ENCODE measurements at regions not wholly inside any gene's neighbourhood (a gene's known extent, or its start where the extent isn't known, plus 50 kb on each side); places are given as distances from the start of the nearest gene placed in this dataset.

DNA sequence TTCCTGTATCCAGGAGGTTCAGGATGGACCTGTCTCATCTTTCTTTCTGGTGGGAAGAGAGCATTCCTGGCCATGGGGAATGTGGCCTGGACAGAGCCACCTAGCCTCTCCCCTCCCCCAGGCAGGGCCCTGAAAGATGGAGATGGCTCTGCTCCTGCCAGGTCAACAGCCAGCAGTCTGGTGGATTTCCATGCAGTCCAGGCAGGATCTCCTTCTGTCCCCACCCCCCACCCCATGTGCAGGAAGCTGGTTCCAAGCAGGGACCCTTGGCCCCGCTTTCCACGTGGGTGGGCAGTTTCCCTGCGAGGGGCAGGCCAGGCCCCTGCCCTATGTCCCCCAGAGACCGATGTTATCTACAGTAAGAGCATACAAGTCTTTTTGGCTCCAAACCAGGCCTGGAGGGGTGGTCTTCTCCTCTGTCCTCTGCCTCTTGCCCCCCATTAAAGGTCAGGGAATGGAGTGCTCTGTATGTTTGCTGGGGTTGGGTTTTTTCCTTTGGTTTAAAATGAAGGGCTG is 240.5 kb downstream of the SEC14L1 start:
- DNase-seq: no peak

DNA sequence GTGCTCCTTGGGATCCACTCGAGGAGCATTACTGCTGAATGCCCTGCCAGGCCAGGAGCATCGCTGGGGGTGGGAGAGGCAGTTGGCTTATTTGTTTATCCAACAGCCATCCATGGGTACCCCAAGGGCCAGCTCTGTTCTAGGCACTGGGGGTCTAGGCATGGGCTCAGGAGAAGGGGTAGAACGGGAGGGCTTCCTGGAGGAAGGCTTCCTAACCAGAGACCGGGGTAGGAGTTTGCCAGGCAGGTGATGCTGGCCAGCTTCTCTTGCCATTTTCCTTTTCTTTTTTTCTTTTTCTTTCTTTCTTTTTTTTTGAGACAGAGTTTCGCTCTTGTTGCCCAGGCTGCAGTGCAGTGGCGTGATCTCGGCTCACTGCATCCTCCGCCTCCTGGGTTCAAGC is 241.0 kb downstream of the SEC14L1 start:
- no peak for DNase-seq

DNA sequence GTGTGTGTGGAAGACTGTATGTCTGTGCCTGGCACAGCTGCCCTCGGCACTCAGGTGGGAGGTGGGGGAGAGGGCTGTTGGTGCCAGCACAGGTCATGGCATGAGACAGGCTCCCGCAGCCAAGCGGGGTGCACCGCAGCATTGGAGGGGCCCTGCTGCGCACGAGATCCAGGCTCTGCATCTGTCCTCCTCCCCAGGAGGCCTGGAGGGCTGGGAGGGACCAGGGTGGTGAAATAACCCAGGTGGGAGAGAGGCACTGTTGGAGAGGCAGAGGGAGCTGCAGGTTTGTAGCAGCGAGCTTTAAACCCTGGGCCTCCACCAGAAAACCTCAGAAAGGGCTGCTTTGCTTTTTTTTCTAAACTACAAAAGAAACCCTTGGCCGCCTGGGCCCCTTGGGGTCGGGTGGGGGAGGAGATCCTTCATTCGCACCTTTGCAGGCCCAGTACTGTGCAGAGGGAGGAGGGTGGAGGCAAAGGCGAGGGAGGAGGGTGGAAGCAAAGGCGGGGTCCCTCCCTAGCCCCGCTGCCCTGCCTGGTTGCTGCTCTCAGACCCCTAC is 241.7 kb downstream of the SEC14L1 start:
- DNase-seq: no peak

DNA sequence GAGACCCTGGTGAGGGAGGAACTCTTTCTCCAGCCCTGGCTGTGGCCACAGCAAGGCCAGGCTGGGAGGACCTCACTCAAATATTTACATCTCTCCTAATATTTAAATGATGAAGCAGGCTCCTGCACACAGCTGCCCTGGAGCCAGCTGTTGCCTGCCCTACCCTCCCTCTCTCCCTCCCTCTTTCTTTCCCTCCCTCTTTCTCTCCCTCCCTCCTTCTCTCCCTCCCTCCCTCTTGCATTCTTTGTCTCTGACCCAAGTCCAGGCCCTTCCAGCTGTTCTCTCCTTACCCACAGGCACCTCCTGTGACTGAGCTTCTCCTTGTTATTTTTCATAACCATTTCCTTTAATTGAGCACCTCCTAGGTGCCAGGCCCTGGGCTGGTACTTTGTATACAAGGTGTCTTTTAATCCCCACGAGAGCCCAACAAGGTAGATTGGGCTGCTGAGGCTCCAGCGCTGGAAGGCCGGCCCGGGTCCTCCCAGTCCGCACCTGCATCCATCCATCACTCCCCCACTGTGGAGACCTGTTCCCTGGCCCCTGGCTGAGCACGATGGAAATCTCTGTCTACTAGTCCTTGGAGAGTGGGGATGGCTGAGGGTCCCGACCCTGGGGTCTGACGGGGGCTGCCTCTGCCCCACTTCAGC is 242.3 kb downstream of the SEC14L1 start:
- no peak for DNase-seq

DNA sequence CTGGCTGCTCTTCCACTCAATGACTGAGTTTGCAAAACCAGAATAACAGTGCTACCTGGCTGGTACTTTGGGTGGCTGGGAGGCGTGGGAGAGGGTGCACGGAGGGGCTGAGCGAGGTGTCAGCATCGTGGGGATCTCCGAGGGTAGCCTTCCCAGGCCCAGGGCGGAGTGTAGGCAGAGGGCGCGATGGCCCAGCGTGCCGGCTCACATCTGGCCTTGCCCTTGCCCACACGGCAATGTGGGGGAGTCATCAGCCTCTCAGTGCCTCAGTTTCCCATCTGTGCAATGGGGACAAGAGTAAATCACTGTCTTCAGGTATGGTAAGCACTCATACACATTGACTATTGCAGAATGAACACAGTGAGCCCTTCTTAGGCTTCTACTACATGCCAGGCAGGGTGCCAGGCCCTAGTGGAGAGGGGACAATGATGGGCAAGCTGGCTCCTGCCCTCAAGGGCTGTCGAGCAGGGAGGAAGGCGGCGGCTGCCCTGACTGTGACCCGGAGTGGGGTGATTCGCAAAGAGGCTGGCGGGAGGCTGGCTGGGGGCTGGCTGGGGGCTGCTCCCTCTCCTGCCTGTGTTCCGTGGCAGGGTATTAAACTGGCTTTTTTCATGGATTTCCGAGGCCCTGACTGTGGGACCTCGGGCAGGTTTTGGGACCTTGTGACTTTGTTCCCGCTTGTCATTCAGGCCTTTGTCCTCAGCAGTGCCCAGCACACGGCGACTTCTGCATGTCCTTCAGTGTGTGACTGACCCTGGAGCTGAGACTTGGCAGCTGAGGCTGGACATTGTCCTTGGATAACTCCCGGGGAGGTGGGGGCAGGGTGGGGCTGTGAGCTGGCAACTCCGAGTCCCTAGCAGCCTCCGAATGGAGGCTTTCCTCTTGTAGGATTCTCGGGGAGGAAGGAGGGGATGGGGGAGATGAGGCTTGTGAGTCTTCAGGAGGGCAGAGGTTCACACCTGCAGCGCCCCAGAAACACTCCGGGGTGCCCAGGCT is 243.1 kb downstream of the SEC14L1 start:
- no peak for DNase-seq

DNA sequence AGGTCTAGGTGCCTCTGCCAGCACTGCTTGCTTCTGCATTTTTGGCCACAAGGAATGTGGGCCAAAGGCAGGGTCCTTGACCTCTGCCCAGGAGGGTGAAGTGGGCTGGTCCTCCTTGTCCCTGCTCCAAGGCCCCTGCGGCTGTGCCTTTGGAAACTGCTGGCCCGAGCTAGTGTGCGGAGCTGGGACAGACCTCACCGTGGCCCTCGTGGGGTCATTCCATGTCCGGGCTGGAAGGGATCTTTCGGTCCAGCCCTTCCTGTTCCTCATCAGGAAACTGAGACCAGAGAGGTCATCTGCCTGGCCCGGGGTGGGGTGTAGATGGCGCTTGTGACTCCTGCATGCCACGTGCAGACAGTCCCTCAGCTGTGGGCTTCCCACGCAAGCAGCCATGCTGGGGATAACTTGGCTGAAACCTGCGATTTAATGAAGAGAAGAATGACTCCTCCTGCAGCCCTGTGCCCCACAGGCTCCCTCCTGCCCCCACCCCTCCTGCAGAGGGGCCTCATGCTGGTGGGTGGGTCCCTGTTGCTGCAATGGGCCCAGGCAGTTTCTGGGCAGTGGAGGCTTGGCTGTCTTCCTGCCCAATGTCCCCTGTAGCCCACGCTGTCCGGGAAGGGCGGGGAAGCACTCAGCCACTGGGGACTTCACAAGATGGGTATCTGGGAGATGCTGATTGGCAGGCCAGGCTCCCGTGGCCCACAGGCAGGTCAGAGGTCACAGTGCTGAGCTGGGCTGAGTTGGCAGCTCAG is 245.2 kb downstream of the SEC14L1 start:
- peak; percentile 43 for DNase-seq

DNA sequence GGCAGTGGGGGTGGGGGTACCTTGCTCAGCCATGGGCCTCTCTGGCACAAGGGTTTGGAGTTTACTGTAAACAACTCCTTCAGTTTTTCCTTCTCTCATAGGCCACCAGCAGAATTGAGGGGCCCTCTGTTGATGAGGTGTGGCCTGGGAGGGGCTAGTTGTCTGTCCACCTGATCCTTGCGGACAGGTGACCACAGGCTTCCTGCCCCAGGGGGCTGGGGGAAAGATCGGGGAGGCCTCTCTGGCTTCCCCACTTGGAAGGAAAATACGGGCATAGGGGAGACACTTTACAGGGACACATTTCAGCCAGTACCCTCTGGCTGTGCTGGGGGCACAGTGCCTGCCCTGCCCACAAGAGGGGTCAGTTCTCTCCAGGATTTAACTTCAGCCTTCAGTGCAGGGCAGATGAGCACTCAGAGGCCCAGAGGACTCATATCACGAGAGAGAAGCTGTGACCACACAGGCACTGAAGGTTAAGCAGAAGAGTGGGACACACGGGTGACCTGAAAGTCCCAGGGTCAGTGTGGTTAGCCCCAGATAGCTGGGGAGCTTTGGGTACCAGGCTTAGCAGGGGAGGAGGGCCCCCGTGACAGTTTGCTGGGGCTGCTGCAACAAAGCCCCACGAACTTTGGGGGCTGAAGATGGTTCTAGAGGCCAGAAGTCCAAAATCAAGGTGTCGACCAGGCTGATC is 245.9 kb downstream of the SEC14L1 start:
- no peak for DNase-seq

DNA sequence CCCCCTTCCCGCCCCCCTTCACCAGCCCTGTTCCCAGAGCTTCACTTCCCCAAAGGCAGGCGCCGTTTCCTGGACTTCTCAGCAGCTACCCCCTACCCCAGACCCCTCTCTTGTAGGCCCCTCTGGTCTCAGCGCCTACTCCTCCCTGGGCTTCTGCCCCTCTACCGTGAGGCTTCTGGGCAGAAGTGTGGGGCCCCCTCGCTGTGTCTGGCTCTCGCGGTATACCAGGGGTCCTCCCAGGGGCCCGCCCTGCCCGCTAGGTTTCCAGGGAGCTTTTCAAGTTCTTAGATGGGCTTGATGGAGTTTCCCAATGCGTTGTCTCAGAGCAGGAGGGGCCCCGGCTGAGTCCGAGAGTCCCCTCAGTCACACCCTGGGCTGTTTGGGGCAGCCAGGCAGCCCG is 247.1 kb downstream of the SEC14L1 start:
- no peak for DNase-seq

DNA sequence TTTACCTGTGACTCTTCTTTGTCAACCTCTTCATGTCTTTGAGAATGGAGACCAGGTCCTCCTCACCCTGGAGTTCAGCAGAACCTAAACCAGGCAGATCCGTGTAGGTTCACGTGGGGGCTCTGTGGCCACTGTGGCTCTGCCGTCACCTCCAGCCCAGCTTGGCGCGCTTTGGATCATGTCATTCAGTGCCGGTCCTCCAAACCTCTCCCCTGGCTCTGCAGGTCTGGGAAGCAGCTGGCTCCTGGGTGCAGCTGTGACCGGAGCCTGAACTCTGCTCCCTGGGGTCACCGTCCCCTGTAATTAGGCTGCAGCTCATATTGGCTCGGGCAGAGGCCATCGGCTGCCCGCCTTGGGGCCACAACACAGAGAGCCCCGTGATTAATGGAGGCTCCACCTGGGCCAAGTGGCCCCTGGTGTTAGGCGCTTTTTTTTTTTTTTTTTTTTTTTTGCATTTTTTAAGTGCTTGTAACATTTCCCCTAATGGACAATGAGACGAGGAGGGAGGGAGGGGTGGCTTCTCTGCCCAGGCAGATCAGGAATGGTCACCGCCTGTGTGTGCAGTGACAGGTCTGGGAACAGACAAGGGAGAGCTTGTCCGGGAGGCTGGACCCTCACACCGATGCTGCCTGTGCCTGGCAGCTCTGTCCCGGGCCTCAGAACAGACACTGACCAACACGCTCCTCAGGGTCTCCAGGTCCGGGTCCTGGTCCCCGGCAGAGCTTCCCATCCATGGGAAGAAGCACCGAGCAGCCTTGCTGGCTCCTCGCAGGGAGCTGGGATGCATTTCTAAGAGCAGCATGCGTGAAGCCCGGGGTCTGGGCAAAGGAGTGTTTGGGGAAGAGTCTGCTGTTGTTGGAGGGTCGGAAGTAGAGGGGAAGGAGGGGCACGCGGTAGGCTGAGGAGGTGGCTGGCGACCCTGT is 247.9 kb downstream of the SEC14L1 start:
- no peak for DNase-seq

DNA sequence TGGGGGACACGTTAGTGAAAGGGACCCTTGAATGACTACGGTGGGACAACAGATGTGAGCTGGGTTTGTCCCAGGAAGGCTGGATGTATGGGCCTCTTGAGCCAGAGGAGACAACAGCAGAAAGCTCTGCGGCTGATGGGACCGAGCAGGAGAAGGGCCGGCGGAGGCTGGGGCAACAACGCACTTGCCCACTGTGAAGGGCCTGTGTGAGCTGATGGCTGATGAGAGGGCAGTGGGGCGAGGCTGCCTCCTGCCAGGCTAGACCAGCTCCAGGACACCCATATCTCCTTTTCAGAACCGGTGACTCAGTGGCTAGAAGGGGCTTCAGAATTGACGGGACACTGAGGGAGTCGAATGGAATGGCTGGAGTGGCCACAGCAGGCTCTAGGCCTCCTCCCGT is 250.1 kb downstream of the SEC14L1 start:
- DNase-seq: no peak

DNA sequence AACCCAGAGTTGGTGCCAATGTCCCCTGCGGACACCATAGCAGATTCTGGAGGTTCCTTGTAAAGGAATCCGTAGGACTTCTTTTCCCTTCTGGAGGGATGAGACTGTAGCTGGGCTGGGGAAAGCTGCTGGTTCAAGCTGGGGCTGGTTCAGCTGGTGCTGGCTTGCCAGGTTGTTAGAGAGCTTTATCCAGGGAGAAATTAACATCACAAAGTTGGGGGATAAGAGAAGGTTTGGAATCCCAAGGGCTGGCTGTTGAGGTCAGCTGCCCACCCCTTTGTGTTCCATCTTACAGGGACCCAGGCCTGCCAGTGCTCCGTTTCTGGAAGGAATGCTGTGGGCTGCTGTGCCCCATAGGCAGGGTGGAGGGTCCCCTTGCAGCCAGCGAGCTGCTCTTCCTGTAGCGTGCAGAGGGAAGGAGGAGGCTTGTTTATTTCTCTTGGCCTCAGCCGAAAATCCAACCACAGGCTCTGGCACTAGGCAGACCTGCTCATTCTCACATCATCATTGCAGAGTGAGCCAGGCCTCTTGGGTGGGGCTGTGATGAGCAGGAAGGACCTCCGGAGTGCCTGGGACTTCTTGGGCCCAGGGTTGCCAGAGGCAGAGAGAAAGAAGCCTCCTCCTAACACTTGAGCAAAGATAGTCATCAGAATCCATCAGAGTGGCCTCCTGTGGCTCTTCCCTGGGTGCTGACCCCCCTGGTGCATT is 251.1 kb downstream of the SEC14L1 start:
- peak; percentile 74 for DNase-seq

DNA sequence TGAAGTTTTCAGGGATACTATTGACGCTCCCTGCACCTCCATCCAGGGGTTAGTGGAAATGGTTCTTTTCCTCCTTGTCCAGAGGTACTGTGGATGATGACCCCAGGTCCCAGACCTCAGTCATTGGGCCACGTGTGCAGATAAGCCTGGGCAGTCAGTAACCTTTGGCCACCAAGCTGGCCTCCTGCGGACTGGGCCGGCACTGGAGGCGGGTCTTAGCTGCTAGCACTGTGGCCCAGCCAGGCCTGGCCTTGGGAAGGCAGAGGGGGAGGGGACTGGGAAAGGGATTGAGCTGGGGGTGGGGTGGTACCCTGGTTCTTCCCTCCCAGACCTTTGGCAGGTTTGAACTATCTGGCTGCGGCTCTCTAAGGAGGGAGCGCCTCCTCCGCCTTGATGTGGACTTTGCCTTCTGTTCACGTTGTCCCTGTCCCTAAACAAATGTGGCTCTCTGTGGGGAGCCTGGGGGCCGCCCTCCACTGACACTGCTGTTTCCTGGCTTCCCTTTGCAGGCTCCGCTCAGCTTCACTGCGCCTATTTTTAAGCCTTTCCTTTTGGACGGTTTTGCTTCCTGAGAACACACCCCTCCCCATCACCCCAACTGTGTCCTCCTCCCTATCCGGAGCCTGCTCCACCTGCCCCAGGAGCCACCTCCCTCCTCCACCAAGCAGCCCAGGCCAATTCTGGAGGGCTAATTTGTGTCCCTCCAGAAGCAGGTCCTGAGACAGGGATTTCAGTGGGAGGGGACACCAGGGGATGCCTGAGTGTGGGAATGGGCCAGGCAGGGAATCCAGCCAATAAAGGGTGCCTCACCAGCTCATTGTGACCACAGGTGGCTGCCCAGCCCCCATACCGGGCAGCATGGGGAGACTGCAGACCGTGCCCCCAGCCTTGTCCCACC is 251.9 kb downstream of the SEC14L1 start:
- no peak for DNase-seq

DNA sequence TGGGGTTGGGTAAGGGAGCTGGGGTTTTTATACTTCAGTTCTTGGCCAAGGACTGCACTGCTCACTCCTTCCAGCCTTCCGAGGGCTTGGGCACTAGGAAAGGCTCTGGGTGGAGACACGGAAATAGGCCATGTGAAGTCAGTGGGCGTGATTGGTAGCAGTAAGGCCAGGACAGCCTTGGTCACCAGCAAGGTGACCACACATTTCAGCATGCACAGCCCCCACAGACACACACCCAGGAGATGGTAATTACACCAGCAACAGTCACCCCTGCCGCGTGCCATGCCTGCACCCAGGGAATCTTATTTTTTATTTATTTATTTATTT is 252.5 kb downstream of the SEC14L1 start:
- DNase-seq: no peak

DNA sequence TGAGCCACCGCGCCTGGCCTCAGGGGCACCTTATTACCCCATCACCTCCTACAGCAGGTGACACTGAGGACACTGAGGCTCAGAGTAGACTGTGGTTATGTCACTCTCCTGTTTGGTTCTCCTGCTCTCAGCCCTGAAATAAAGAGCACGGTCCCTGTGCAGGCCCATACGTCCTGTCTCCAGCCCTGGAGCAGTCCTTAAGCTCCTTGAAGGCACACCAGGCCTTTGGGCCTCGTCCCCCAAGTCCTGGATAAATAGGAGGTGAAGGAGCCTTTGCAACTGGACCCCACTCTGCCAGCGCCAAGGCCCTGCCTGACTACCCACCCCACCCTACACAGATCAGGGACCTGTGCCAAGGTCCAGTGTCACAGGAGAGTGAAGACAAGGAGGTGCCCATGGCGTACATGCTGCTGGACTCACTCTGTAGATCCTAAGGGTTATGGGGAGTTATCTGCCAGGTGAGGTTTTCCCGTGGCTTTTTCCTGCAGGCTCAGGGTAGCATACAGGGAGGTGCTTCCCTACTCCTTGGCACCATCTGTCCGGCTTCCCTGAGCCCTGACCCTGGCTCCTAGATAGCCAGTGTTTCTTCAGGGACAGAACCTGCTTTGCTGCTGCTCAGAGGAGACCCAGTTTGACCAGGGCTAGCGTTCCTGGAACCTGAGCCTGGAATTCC is 253.2 kb downstream of the SEC14L1 start:
- no peak for DNase-seq

DNA sequence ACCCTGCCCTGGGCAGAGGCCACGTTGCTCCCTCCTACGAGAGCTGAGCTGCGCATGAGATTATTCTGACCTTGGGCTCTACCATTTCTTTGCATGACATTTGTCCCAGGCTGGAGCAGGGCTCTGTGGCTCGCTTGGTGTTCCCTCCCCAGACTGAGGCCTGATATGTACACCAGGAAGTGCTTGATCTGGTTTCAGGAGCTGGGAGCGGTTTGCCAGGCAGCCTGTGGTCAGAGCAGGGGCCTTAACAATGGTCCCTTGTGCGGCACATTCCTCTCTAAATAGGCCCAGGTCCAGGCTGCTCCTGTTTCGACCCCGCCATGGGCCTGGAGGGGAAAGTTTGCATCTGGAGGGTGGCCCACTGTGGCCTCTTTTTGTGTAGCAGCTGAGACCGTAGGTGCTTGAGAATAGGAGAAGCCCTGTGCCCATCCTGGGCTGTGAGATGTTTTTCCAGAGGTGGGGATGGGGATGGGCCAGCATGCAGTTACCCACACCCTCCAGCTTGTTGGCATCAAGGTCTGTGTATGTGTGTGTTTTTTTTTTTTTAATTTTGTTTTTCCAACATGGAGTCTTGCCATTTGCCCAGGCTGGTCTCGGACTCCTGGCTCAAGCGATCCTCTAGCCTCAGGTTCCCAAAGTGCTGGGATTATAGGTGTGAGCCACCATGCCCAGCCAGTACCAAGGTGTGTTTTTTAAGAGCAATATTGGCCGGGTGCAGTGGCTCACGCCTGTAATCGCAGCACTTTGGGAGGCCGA is 253.9 kb downstream of the SEC14L1 start:
- no peak for DNase-seq

DNA sequence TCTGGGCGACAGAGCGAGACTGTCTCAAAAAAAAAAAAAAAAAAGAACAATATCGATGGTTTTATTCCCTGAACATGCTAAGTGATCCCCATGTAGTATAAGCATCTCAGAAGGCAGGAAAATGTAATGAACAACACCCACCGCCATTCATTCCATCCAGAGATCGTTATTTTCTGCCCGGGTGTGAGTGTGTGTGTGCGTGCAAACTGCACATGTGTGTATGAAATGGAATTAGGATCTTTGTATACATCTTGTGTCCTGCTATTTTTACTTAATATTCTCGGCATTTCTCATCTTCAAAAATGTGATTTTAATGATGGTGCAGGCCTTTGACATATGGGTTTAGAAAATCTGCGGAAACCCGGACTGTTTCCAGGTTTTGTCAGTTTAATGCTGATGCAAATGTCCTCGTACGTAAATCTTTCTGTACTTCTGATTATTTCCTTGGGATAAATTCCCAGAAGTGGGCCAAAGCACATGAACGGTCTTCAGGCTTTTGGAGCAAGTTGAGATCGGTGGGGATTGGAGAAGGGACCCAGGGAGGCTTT is 254.8 kb downstream of the SEC14L1 start:
- no peak for DNase-seq

DNA sequence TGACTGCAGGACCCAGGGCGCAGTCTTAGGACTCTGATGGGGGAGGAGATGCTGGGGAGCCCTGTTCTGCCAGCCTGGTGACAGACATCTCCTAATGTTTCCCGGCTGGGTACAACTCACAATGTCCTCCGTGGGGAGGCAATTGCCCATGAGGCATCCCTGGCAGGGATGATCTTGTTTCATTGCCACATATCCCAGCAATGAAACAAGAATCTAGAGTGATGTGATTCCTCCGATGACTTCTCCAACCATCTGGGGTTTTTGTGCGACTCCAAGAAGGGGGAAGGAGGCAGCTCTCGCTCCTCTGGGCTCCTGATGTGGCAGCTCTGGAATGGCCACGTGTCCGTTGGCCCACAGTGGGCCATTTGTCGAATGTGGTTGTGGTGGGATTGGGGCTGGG is 255.8 kb downstream of the SEC14L1 start:
- no peak for DNase-seq

DNA sequence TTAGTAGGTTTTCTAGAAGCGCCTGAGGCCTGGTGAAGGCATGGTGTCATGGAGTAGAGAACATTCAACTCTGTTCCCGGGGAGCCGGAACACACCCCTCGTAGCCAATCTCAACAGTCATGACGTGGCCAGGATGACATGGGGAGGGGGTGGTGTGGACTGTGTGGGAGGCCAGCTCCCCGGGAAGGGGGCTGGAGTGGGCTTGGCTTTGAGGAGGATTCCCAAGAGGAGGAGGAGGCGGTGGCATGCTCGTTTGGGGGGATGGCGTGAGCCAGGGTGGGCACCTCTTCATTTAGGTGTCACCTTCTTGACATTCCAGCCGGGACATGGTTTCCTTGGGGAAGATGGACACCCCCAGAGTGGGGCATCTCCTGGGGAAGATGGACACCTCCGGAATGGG is 257.5 kb downstream of the SEC14L1 start:
- DNase-seq: no peak
